ENCODE measurements at regions not wholly inside any gene's neighbourhood (a gene's known extent, or its start where the extent isn't known, plus 50 kb on each side); places are given as distances from the start of the nearest gene placed in this dataset.

DNA sequence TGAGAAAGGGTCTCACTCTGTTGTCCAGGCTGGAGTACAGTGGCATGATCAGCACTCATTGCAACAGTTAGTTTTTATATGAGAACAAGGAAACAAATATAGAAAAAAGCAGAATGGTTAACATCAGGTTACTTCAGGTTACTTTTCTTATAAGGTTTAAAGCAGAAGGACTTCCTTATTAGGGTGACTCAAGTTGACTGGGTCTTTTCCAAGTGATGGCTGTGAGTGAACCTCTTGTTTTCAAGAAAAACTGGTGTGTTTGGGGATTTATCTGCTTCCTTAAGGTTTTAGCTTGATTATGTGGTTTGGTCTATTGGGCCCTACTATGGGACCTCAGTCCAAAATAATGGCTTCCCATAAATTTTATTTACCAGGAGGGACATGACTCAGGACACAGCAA lies 99.2 kb downstream of the ARRDC3 start:
- DNase-seq (ENCODE audit: low spot score): no peak

- DNase-seq (ENCODE audit: low spot score): no peak
Measured at GRCh38 chr5:91283326-91283725, 99.8 kb downstream of the ARRDC3 start.

DNA sequence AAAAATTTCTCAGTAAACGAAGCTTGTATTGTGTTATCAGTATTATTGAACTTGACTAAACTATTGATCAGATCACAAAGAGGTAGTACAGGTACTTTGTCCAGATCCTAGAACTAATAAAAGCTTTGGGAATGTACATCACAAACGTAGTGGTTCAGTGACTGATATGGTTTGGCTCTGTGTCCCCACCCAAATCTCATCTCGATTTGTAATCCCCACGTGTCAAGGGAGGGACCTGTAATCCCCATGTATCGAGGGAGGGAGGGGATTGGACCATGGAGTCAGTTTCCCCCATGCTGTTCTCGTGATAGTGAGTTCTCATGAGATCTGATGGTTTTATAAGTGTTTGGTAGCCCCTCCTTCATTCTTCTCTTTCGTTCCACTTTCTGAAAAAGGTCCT lies 100.9 kb downstream of the ARRDC3 start:
- no peak for DNase-seq (ENCODE audit: low spot score)

DNA sequence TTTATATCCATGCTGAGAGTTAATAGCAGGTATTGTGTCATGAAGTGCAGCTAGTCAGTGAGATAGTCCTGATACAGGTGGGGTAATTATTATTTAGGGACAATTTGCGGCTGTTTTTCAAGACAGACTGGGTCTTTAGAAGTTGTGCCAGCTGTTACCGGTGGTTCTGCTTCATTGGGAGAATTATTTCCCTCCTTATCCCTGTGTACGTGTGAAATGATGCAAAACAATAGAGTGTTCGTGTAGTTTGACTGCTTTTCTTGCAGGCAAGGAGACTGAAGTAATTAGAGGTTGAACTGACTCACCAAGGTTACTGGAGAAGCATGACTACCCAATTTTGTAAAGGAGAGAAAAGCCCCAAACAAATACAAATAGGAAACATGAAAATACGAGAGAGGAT lies 101.7 kb downstream of the ARRDC3 start:
- DNase-seq (ENCODE audit: low spot score): no peak

DNA sequence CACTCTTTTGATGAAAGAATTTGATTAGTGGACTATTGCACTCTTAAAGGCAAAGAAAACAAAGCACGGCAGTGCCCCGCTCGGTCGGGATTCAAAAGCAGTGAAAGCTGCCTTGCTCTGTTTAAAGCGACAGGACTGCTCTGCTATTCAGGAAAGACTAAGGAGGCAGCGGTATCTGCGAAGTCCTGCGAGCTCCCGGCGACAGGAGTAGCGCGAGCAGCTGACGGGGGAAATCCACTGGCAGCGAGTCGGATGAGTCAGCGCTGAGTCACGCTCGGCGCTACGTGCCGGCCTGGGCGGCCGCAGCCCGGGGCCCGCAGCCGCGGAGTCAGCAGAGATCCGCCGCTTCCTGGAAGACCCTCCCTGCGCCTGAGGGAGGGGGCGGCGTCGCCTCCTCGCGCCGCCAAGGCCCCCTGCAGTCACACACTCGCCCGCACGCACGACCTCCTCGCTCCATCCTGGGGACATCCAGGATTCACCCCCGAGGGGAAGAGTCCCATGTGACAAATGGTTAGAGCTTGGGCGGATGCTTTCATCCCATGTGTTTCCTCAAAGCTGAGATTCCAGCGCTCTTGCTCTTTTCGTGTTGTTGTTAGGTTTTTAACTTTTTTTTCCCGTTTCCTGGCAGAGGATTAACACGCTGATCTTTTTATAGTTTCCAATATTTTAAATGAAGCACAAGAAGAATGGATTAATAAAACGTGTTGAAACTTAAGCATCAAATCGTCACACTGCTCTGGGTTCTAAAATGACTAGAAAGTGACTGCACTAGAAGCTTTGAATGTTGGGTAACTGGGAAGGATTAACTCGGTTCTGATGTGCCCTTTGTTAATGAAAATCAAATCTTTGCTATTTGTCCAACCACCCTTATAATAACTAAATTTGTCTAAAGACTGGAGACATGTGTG lies 102.5 kb downstream of the ARRDC3 start:
- peak; percentile 91 for DNase-seq (ENCODE audit: low spot score)

DNA sequence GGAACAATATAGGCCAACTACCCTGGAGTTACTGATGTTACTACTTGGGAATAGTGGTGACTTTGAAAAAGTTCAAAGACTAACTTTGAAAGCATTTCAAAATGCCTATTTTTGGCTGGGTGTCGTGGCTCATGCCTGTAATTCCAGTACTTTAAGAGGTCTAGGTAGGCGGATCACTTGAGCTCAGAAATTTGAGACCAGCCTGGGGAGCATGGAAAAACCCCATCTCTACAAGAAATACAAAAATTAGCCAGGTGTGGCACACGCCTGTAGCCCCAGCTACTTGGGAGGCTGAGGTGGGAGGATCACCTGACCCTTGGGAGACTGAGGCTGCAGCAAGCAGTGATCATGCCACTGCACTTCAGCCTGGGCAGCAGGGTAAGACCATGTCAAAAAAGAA lies 105.3 kb downstream of the ARRDC3 start:
- no peak for DNase-seq (ENCODE audit: low spot score)

- DNase-seq (ENCODE audit: low spot score): no peak
Measured at GRCh38 chr5:91277093-91277626, 106.0 kb downstream of the ARRDC3 start.

GRCh38 chr5:91272858-91273257 lies 110.3 kb downstream of the ARRDC3 start:
- DNase-seq (ENCODE audit: low spot score): no peak

GRCh38 chr5:91271999-91272398 lies 111.1 kb downstream of the ARRDC3 start:
- no peak for DNase-seq (ENCODE audit: low spot score)

- DNase-seq (ENCODE audit: low spot score): peak; percentile 76
Measured at GRCh38 chr5:91269198-91269597, 113.9 kb downstream of the ARRDC3 start.

GRCh38 chr5:91266184-91266705 lies 116.9 kb downstream of the ARRDC3 start:
- DNase-seq (ENCODE audit: low spot score): no peak

DNA sequence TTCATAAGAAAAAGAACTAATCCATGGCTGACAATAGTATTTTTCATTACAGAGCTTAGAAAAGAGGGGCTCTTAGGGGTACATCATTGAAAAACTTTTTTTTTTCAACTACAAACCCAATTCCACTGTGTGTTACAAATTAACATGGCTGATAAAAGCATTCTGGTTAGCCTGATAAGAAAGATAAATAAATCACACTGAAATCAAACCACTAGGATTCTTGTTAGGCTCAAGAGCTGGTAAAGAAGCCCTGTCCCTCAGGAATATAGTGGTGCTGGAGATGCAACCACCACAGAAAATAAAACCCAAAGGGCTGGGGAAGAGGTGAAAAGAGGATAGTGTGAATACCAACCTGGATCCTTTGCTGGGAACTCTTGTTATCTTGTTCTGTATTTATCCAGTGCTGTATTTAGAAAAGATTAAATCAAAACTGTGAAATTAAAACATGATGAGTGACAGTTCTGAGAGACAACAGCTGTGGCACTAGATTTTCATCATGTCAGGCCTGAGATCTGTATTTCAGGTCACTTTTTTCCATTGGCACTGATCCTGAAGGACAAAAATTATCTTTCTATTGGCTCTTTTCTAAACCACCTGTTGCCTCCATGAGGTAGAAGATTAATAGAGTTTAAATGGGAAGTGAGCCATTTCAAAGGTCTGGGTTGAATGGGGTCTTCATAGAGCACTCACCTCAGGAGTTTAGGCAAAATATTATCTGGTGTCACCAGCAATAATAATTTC lies 118.6 kb downstream of the ARRDC3 start:
- no peak for DNase-seq (ENCODE audit: low spot score)

DNA sequence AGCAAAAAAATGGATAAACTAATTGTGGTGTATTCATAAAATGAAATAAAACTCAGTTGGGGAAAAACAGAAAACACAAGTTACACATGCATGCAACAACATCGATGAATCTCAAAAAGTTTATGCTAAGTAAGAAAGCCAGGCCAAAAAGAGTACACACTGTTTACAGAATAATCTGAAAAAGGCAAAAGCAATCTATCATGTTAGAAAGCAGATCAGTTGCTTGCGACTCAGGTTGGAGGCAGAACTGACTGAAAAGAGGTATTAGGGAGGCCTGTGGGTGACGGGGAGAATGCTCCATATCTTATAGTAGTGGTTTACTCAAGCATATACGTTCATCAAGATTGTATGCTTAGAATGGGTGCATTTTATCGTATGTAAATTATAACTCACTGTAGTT lies 119.2 kb downstream of the ARRDC3 start:
- DNase-seq (ENCODE audit: low spot score): no peak

- no peak for DNase-seq (ENCODE audit: low spot score)
Measured at GRCh38 chr5:91257301-91257700, 125.8 kb downstream of the ARRDC3 start.

- no peak for DNase-seq (ENCODE audit: low spot score)
Measured at GRCh38 chr5:91256142-91256524, 127.0 kb downstream of the ARRDC3 start.

GRCh38 chr5:91255396-91256141 lies 127.5 kb downstream of the ARRDC3 start:
- no peak for DNase-seq (ENCODE audit: low spot score)

- no peak for DNase-seq (ENCODE audit: low spot score)
Measured at GRCh38 chr5:91252916-91253315, 130.2 kb downstream of the ARRDC3 start.

GRCh38 chr5:91245871-91246270 lies 137.2 kb downstream of the ARRDC3 start:
- peak; percentile 30 for DNase-seq (ENCODE audit: low spot score)

- no peak for DNase-seq (ENCODE audit: low spot score)
Measured at GRCh38 chr5:91245074-91245452, 138.1 kb downstream of the ARRDC3 start.

DNA sequence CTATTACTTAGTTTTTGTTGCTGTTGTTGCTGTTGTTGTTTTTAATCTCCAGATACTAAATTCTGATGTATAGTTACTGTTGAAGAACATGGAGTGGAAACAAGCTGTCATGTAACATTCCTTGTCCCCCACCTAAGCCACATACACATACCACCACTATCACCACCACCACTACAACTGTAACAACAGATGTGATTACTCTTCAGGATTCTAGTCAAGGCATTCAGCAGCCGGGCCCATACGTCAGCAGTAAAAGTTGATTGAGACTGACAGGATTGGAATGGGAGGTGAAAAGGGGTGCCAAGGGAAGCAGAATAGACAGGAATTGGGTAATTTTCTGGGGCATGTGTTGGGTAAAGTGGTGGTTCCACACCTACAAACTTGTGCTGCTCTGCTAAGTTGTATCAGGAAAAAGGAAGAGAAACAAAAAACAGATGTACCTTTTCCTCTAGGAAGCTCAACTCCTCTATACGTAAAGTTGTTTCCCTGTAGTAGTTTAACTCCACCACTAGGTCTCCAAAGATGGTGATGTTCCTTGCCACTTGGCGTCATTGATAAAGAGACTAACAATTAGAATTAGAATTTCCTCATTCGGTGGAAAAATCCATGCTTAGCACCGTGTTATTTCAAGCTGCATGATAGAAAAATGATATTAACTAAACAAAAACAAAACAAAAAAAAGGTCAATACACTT lies 138.6 kb downstream of the ARRDC3 start:
- DNase-seq (ENCODE audit: low spot score): no peak

GRCh38 chr5:91243852-91244251 lies 139.3 kb downstream of the ARRDC3 start:
- DNase-seq (ENCODE audit: low spot score): no peak

DNA sequence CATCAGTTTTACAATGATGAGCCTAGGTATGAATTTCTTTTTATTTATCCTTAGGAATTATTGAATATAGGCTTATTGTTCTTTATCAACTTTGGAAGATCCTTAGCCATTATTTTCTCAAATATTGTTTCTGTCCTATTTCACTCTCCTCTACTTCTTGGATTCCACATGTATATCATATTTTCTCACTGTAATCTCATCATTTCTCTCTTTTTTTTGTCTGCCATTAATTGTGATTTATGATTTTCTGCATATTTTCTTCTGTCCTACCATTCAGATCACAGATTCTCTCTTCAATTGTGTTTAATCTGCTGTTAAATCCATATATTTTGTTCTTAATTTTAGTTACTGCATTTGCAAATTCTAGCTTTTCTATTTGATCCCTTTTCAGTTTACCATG lies 139.8 kb downstream of the ARRDC3 start:
- DNase-seq (ENCODE audit: low spot score): no peak

All from globus pallidus (tissue), 1 donor.